Esophagus squamous epithelium (tissue), 5 donors: ENCODE measurements at regions not wholly inside any gene's neighbourhood (a gene's known extent, or its start where the extent isn't known, plus 50 kb on each side); places are given as distances from the start of the nearest gene placed in this dataset.

ENCODE experiments used
- DNase-seq: peaks from one replicate; lab custom pipeline; 2025; lab: John Stamatoyannopoulos, UW
- H3K27ac ChIP-seq, 4 donors: fragments of 200-600 bp; sonication (generic); one replicate each; pipeline ENCODE4 v1.5.1; 2016 to 2019; ENCODE audit warnings: mild to moderate bottlenecking in 1 of 4
- H3K27me3 ChIP-seq, 4 donors: fragments of 200-600 bp; sonication (generic); 1 replicate in 3 of 4; 2 replicates in 1 of 4; pipeline versions ENCODE4 v1.5.1 to v1.6.0; 2017 to 2021; ENCODE audit warnings: antibody characterized with exemption in 1 of 4
- H3K36me3 ChIP-seq, 3 donors: fragments of 200-600 bp; sonication (generic); one replicate each; pipeline ENCODE4 v1.5.1; 2016 to 2019
- H3K4me1 ChIP-seq, 3 donors: fragments of 200-600 bp; sonication (generic); one replicate each; pipeline ENCODE4 v1.5.1; 2017 to 2019
- H3K4me3 ChIP-seq, 4 donors: fragments of 200-600 bp; sonication (generic); 1 replicate in 3 of 4; 2 replicates in 1 of 4; pipeline ENCODE4 v1.5.1; 2016 to 2019; ENCODE audit warnings: mild to moderate bottlenecking in 2 of 4, moderate library complexity in 1 of 4
- H3K9me3 ChIP-seq, 3 donors: fragments of 200-600 bp; sonication (generic); one replicate each; pipeline ENCODE4 v1.5.1; 2016 to 2019
- POLR2A ChIP-seq, 4 donors: fragments of 450-650 bp; IDR thresholded peaks; one replicate each; pipeline ENCODE4 v1.6.1; 2017; ENCODE audit warnings: antibody characterized with exemption in 4 of 4, mild to moderate bottlenecking in 4 of 4, moderate library complexity in 3 of 4
- WGBS, 2 donors: methylation state at CpG; one replicate each; pipeline ENCODE4 v1.1.5; 2018; 5-methylcytosine and 5-hydroxymethylcytosine counted together
- intact Hi-C: fragments of 100-400 bp; cut with DNase I; formaldehyde crosslinking; loops from one replicate; pipeline ENCODE4 v1.15.0; 2022
- TF ChIP-seq, protein P1 (sequence below), 6 experiments: fragments of 450-650 bp in 4 of 6; fragments of 200-600 bp in 2 of 6; sonication (generic) in 2 of 6; IDR thresholded peaks; one replicate each; pipeline ENCODE4 v1.5.1; 2016 to 2019; ENCODE audit warnings: antibody characterized with exemption in 6 of 6, mild to moderate bottlenecking in 4 of 6, moderate library complexity in 4 of 6
- donor health status: DM: yes; HTN: yes; CAD: no.

DNA sequence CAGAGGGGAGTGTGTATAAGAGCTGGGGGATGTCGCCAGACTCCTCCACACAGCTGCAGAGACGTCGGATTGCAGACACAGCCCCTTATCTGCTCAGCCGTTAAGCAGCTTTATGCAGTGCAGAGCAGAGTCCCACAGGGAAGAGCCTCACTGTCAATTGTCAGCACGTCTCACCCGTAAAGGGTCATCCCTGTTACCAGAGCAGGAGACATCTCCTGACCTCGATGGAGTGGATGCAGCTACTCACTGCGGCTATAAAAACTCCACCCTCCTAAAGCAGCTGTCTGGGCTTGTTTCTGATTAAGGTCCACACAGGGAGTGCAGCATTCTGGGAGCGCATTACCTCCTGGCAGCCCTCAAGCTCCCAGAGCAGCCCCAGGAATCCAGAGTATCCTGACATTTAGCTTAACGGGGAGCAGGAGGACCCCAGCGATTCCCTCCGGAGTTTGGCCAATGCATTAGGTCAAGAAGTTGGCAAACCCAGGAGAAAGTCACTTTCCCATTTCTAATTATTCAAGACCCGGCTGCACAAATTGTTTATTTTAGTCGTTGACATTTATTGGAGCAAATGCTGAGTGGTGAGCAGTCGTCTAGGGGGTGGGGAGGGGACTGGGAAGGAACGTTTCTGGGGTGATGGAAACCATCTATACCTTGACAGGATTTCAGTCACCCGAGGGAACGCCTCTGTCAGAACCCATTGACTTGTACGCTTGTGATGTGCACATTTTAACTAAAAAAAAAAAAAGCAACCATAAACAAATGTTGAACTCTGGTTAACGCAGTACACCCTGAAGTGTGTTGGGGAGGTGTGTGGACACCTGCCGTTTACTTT is 100.0 kb upstream of the ZNF469 start:
- H3K36me3 ChIP-seq: no peaks in the 10 kb centered on the region
- H3K27me3 ChIP-seq: peaks cover 0 to 9% (median 0%) of the 10 kb centered on the region in 4 donors
- no peak overlapping the region for H3K27ac ChIP-seq
- intact Hi-C loops: no loop called here
- H3K4me3 ChIP-seq: no peak overlapping the region
- no peak for DNase-seq
- peaks cover 0 to 12% (median 10%) of the 10 kb centered on the region in 3 donors for H3K4me1 ChIP-seq
- H3K9me3 ChIP-seq: peaks cover 7 to 19% (median 18%) of the 10 kb centered on the region in 3 donors
- TF ChIP-seq, protein P1, sequence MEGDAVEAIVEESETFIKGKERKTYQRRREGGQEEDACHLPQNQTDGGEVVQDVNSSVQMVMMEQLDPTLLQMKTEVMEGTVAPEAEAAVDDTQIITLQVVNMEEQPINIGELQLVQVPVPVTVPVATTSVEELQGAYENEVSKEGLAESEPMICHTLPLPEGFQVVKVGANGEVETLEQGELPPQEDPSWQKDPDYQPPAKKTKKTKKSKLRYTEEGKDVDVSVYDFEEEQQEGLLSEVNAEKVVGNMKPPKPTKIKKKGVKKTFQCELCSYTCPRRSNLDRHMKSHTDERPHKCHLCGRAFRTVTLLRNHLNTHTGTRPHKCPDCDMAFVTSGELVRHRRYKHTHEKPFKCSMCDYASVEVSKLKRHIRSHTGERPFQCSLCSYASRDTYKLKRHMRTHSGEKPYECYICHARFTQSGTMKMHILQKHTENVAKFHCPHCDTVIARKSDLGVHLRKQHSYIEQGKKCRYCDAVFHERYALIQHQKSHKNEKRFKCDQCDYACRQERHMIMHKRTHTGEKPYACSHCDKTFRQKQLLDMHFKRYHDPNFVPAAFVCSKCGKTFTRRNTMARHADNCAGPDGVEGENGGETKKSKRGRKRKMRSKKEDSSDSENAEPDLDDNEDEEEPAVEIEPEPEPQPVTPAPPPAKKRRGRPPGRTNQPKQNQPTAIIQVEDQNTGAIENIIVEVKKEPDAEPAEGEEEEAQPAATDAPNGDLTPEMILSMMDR (IDR thresholded peaks at IDR 0.05): no peak
- no peak for TF ChIP-seq POLR2A (IDR thresholded peaks at IDR 0.05)
- WGBS, 2 donors: 42 to 46% methylated on average over 11 to 20 of the region's 21 CpGs

DNA sequence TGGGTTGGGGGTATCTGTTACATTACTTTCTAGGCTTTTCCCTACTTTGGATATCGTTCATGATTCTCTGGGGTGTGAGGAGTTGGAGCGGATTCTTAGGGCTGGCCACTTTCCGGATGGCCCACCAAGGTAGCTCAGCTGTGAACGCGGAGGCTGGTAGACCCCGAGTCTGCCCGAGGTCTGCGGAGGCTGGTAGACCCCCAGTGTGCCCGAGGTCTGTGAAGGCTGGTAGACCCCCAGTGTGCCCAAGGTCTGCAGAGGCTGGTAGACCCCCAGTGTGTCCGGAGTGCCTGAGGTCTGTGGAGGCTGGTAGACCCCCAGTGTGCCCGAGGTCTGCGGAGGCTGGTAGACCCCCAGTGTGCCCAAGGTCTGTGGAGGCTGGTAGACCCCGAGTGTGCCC is 99.2 kb upstream of the ZNF469 start:
- 89 to 94% methylated on average over 8 to 10 of the region's 13 CpGs for WGBS, 2 donors
- Histone ChIP-seq H3K27me3 (peaks cover 0 to 9% (median 0%) of the 10 kb centered on the region in 4 donors), H3K4me1 (peaks cover 0 to 12% (median 10%) of the 10 kb centered on the region in 3 donors), H3K4me3 (no peak overlapping the region), H3K27ac (no peak overlapping the region), H3K36me3 (no peaks in the 10 kb centered on the region), H3K9me3 (peaks cover 7 to 21% (median 19%) of the 10 kb centered on the region in 3 donors)
- intact Hi-C loops: no loop called here
- TF ChIP-seq POLR2A (IDR thresholded peaks at IDR 0.05): no peak
- TF ChIP-seq, protein P1 (IDR thresholded peaks at IDR 0.05): no peak
- DNase-seq: no peak

DNA sequence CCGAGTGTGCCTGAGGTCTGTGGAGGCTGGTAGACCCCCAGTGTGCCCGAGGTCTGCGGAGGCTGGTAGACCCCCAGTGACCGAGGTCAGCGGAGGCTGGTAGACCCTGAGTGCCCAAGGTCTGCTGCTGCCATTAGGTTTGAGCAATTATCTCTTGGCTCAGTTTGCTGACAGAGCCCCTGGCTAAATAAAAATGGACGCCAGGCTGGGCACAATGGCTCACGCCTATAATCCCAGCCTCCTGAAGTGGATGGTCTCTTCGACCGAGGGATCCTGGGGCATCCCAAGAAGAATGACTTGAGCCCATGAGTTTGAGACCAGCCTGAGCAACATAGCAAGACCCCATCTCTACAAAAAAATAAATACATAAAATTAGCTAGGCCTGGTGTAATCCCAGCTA is 98.7 kb upstream of the ZNF469 start:
- Histone ChIP-seq H3K27ac (no peak overlapping the region), H3K4me1 (peaks cover 0 to 12% (median 10%) of the 10 kb centered on the region in 3 donors), H3K36me3 (no peaks in the 10 kb centered on the region), H3K9me3 (peaks cover 7 to 21% (median 19%) of the 10 kb centered on the region in 3 donors), H3K27me3 (peaks cover 0 to 9% (median 0%) of the 10 kb centered on the region in 4 donors), H3K4me3 (no peak overlapping the region)
- intact Hi-C loops: no loop called here
- TF ChIP-seq POLR2A (IDR thresholded peaks at IDR 0.05): no peak
- TF ChIP-seq, protein P1 (IDR thresholded peaks at IDR 0.05): no peak
- DNase-seq: no peak
- 80 to 90% methylated on average over 4 to 7 of the region's 9 CpGs for WGBS, 2 donors

DNA sequence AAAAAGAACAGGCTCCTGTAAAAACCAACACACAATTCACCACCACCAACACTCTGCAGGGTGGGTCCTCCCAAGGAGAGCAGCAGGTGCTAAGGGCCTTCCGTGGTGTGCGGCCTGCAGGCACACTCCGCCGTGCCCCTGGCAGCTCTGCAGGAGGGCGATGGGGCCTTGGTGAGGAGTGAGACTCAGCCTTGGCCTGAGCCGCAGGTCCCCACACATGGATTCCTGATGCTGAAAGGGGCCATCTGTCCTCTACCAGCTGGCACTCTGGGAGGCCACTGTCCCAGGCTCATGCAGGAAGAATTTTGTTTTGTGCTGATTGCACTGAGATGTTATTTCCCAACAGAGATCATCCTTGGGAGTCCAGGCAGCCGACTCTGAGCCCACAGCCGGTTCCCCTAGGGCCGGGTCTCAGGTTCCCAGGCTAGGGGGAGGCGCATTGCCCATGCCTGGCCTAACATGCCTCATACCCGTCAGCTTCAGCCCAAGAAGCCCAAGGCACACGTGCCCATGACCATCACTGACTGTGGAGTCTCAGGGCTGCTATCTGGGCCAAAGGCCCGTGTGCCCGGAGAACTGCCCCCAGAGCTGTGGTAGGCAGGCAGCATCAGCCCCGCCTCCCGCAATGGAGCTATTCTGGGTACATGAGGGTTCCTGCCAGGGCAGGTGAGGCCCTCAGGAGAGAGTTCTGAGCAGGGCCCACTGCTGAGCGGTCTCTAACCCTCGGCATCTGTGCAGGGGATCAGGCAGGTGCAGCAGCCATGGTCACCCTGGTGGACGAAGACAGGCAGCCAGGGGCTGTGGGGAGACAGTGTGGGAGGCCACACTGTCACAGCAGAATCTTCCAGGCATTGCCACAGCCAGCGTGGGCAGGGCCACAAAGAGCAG is 97.9 kb upstream of the ZNF469 start:
- intact Hi-C loops: no loop called here
- no peaks in the 10 kb centered on the region for H3K36me3 ChIP-seq
- DNase-seq: no peak
- WGBS, 2 donors: 69 to 88% methylated on average over 4 to 6 of the region's 20 CpGs
- H3K9me3 ChIP-seq: peaks cover 7 to 21% (median 19%) of the 10 kb centered on the region in 3 donors
- H3K4me3 ChIP-seq: no peak overlapping the region
- no peak overlapping the region for H3K27ac ChIP-seq
- TF ChIP-seq POLR2A (IDR thresholded peaks at IDR 0.05): no peak
- TF ChIP-seq, protein P1 (IDR thresholded peaks at IDR 0.05): no peak
- H3K4me1 ChIP-seq: peaks cover 0 to 12% (median 10%) of the 10 kb centered on the region in 3 donors
- H3K27me3 ChIP-seq: peaks cover 0 to 9% (median 0%) of the 10 kb centered on the region in 4 donors
